PC-9 (cell line): ENCODE measurements at regions not wholly inside any gene's neighbourhood (a gene's known extent, or its start where the extent isn't known, plus 50 kb on each side); places are given as distances from the start of the nearest gene placed in this dataset.

Experiments used
- BruUV-seq: library from RNA; stranded (reverse); fragments of 400-500 nt; replicated peaks from 2 replicates; lab custom pipeline; 2021; lab: Mats Ljungman, UMichigan
- CTCF ChIA-PET: fragments of 300-600 bp; sonication (Branson Sonifier 250); formaldehyde crosslinking; loops from one replicate; lab custom pipeline; 2022; ENCODE audit warnings: antibody characterized with exemption; lab: Charles Lee
- POLR2A ChIA-PET: fragments of 300-600 bp; sonication (Branson Sonifier 250); formaldehyde crosslinking; loops from one replicate; lab custom pipeline; 2022; ENCODE audit warnings: antibody characterized with exemption; ENCODE audit not compliant: unreplicated experiment; lab: Charles Lee
- DNase-seq, 2 experiments: peaks; one replicate each; pipeline versions ENCODE4 v3.0.0 to v3.0.0-alpha.2; 2015 to 2022; ENCODE audit warnings: mixed read lengths in 1 of 2
- H2AFZ ChIP-seq: fragments of 200-600 bp; sonication (generic); 2 replicates; pipeline ENCODE4 v1.8.1; 2017; ENCODE audit warnings: antibody characterized with exemption
- H3F3A ChIP-seq: fragments of 200-600 bp; sonication (generic); 2 replicates; pipeline ENCODE4 v1.8.1; 2017; ENCODE audit warnings: antibody characterized with exemption, mild to moderate bottlenecking, low read depth; ENCODE audit not compliant: insufficient read depth
- H3K27ac ChIP-seq: fragments of 200-600 bp; sonication (generic); 2 replicates; pipeline ENCODE4 v1.6.1; 2016; ENCODE audit warnings: mixed run types
- H3K27me3 ChIP-seq: fragments of 200-600 bp; sonication (generic); 2 replicates; pipeline ENCODE4 v1.6.1; 2016; ENCODE audit warnings: low read depth, mixed run types; ENCODE audit not compliant: insufficient read depth
- H3K36me3 ChIP-seq: fragments of 200-600 bp; sonication (generic); 2 replicates; pipeline ENCODE4 v1.6.1; 2016; ENCODE audit warnings: low read depth, mixed run types
- H3K4me1 ChIP-seq: fragments of 200-600 bp; sonication (generic); replicated peaks from 2 replicates; pipeline ENCODE4 v1.6.1; 2016; ENCODE audit warnings: mixed run types; ENCODE audit not compliant: insufficient read depth
- H3K4me2 ChIP-seq: fragments of 200-600 bp; sonication (generic); 2 replicates; pipeline ENCODE4 v1.6.1; 2017; ENCODE audit warnings: mixed run types
- H3K4me3 ChIP-seq: fragments of 200-600 bp; sonication (generic); 2 replicates; pipeline ENCODE4 v1.6.1; 2016; ENCODE audit warnings: mixed run types
- H3K79me2 ChIP-seq: fragments of 200-600 bp; sonication (generic); 2 replicates; pipeline ENCODE4 v1.6.1; 2017; ENCODE audit warnings: low read depth, mixed run types
- H3K9me2 ChIP-seq: fragments of 200-600 bp; sonication (generic); 2 replicates; pipeline ENCODE4 v1.8.1; 2017; ENCODE audit warnings: mild to moderate bottlenecking; ENCODE audit not compliant: insufficient read depth
- H3K9me3 ChIP-seq: fragments of 200-600 bp; sonication (generic); 2 replicates; pipeline ENCODE4 v1.8.1; 2016; ENCODE audit warnings: low read depth; ENCODE audit not compliant: insufficient read depth
- H4K20me1 ChIP-seq: fragments of 200-600 bp; sonication (generic); 2 replicates; pipeline ENCODE4 v1.8.1; 2017; ENCODE audit not compliant: insufficient read depth
- CTCF ChIP-seq: fragments of 200-600 bp; sonication (generic); conservative IDR thresholded peaks from 2 replicates; pipeline ENCODE4 v1.6.1; 2017; ENCODE audit warnings: mixed run types, antibody characterized with exemption, mild to moderate bottlenecking, moderate library complexity
- EZH2 ChIP-seq: fragments of 200-600 bp; sonication (generic); IDR thresholded peaks from 2 replicates; pipeline ENCODE4 v1.8.0; 2017; ENCODE audit warnings: antibody characterized with exemption, low read depth
- intact Hi-C: fragments of 100-400 bp; cut with micrococcal nuclease; formaldehyde crosslinking; loops from one replicate; pipeline ENCODE4 v1.10.0; 2022; ENCODE audit not compliant: unreplicated experiment

GRCh38 chr14:28502517-28502916 lies 264.1 kb upstream of the FOXG1 start:
- DNase-seq: no peak
- TF ChIP-seq CTCF (no peak), EZH2 (no peak)
- BruUV-seq: no TSS peak
- intact Hi-C loops: no loop called here
- Histone ChIP-seq H3K9me3 (no peaks in the 10 kb centered on the region), H3K36me3 (no peaks in the 10 kb centered on the region), H3K4me1 (no peaks in the 10 kb centered on the region), H3K9me2 (no peaks in the 10 kb centered on the region), H3K27ac (no peak overlapping the region), H3K4me2 (no peak overlapping the region), H3K27me3 (no peaks in the 10 kb centered on the region), H3K4me3 (no peak overlapping the region), H2AFZ (no peak overlapping the region), H4K20me1 (no peaks in the 10 kb centered on the region), H3K79me2 (no peaks in the 10 kb centered on the region), H3F3A (no peaks in the 10 kb centered on the region)
- ChIA-PET POLR2A (no interaction called here), CTCF (no interaction called here)

- ChIA-PET POLR2A (no interaction called here), CTCF (no interaction called here)
- BruUV-seq: no TSS peak
- Histone ChIP-seq H3K9me3 (no peaks in the 10 kb centered on the region), H3K4me2 (no peak overlapping the region), H3K27ac (no peak overlapping the region), H2AFZ (no peak overlapping the region), H3K79me2 (no peaks in the 10 kb centered on the region), H3K27me3 (no peaks in the 10 kb centered on the region), H3K4me1 (no peaks in the 10 kb centered on the region), H3K9me2 (no peaks in the 10 kb centered on the region), H3K36me3 (no peaks in the 10 kb centered on the region), H3F3A (no peaks in the 10 kb centered on the region), H4K20me1 (no peaks in the 10 kb centered on the region), H3K4me3 (no peak overlapping the region)
- TF ChIP-seq EZH2 (no peak), CTCF (no peak)
- no peak for DNase-seq
- intact Hi-C loops: no loop called here
Measured at GRCh38 chr14:28515571-28515970, 251.0 kb upstream of the FOXG1 start.

- no peaks in the 10 kb centered on the region for H4K20me1 ChIP-seq
- H3K9me2 ChIP-seq: no peaks in the 10 kb centered on the region
- ChIA-PET CTCF (no interaction called here), POLR2A (no interaction called here)
- no peak overlapping the region for H3K4me2 ChIP-seq
- H3K27me3 ChIP-seq: no peaks in the 10 kb centered on the region
- no TSS peak for BruUV-seq
- no peaks in the 10 kb centered on the region for H3K79me2 ChIP-seq
- no peak overlapping the region for H3K27ac ChIP-seq
- DNase-seq: no peak
- TF ChIP-seq EZH2 (no peak), CTCF (no peak)
- no peaks in the 10 kb centered on the region for H3F3A ChIP-seq
- intact Hi-C loops: no loop called here
- H3K4me3 ChIP-seq: no peak overlapping the region
- no peaks in the 10 kb centered on the region for H3K9me3 ChIP-seq
- no peaks in the 10 kb centered on the region for H3K4me1 ChIP-seq
- no peak overlapping the region for H2AFZ ChIP-seq
- H3K36me3 ChIP-seq: no peaks in the 10 kb centered on the region
Measured at GRCh38 chr14:28536889-28537288, 229.7 kb upstream of the FOXG1 start.
